ENCODE measurements at regions not wholly inside any gene's neighbourhood (a gene's known extent, or its start where the extent isn't known, plus 50 kb on each side); places are given as distances from the start of the nearest gene placed in this dataset.

DNA sequence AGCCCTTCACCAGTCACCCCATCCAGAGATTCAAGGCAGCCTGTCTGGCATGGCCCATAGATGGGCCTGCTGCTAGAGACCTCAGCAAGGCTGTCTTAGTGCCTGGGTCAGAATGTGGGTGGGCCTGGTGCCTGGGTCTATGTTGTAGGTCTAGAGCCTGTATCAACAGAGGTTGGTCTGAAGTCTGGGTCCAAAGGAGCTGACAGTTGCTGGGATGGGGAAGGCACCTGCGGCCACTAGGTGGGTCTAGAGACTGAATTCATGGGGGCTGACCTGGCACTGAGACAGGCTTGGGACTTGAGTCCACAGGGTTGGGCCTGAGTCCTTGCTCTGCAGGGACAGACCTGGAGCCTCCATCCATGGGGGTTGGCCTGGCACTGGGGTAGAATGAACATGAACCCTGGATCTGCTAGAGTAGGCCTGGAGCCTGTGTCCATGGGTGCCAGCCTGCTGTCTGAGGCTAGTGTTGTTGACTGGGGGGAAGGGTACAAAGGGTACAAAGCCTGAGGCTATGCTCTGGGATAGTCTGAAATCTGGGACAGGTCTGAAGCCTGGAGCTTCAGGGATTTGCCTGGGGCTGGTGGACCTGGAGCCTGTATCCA is 516.8 kb downstream of the OLFM4 start:
- no peak for DNase-seq
- H3K36me3 ChIP-seq, result no peaks in the 10 kb centered on the region
- no peaks in the 10 kb centered on the region for H3K4me1 ChIP-seq
- no peak overlapping the region for H3K27ac ChIP-seq
- H3K9me3 ChIP-seq, result no peaks in the 10 kb centered on the region
- 100% methylated on average over 1 of the region's 1 CpG for WGBS, 2 donors
- TF ChIP-seq EP300 (IDR thresholded peaks at IDR 0.05), result no peak
- no peak for TF ChIP-seq POLR2AphosphoS5 (IDR thresholded peaks at IDR 0.05)
- TF ChIP-seq, protein P1, sequence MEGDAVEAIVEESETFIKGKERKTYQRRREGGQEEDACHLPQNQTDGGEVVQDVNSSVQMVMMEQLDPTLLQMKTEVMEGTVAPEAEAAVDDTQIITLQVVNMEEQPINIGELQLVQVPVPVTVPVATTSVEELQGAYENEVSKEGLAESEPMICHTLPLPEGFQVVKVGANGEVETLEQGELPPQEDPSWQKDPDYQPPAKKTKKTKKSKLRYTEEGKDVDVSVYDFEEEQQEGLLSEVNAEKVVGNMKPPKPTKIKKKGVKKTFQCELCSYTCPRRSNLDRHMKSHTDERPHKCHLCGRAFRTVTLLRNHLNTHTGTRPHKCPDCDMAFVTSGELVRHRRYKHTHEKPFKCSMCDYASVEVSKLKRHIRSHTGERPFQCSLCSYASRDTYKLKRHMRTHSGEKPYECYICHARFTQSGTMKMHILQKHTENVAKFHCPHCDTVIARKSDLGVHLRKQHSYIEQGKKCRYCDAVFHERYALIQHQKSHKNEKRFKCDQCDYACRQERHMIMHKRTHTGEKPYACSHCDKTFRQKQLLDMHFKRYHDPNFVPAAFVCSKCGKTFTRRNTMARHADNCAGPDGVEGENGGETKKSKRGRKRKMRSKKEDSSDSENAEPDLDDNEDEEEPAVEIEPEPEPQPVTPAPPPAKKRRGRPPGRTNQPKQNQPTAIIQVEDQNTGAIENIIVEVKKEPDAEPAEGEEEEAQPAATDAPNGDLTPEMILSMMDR (IDR thresholded peaks at IDR 0.05), result no peak
- no peak for TF ChIP-seq POLR2A (IDR thresholded peaks at IDR 0.05)
- no peaks in the 10 kb centered on the region for H3K27me3 ChIP-seq
- H3K4me3 ChIP-seq, result no peak overlapping the region
- ATAC-seq (ENCODE audit: low FRiP score in 2 of 2), result peak in 1 of 2 donors; percentile 57

DNA sequence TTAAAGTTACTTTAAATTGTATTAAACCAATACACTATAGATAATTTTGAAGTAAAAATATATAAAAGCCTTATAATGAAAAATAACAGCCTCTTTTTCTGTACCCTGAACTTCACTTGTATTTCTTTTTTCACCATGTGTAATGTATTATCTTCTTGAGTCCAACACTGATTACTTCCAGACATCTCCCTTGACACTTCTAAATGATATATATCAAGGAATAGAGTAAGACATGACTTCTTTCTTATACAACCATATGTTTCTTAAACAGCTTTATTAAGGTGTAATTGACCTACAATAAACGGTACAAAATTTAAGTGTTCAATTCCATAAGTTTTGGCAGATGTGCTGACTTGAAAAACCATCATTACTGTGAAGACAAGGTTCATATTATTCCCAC is 531.9 kb downstream of the OLFM4 start:
- H3K9me3 ChIP-seq, result no peaks in the 10 kb centered on the region
- no peak for ATAC-seq (ENCODE audit: low FRiP score in 2 of 2)

DNA sequence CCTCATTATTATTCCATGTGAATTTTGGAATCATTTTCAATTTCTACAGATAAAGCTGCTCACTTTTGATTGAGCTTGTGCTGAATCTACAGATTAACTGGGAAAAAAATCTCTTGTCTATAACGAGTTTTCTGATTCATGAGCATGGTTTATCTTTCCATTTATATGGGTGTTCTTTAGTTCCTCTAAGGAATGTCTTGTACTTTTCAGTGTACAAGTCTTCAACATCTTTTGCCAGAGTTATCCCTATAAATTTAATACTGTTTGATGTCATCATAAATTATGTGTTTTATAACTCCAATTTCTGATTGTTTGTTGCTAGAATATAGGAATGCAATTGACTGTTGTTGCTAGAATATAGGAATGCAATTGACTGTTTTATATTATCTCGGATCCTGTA is 533.8 kb downstream of the OLFM4 start:
- Histone ChIP-seq H3K9me3 (no peaks in the 10 kb centered on the region), H3K36me3 (no peaks in the 10 kb centered on the region), H3K27me3 (no peaks in the 10 kb centered on the region), H3K4me3 (no peak overlapping the region), H3K27ac (no peak overlapping the region), H3K4me1 (no peaks in the 10 kb centered on the region)
- no peak for DNase-seq
- no peak for ATAC-seq (ENCODE audit: low FRiP score in 2 of 2)
- TF ChIP-seq EP300 (IDR thresholded peaks at IDR 0.05) (no peak), POLR2A (IDR thresholded peaks at IDR 0.05) (no peak), POLR2AphosphoS5 (IDR thresholded peaks at IDR 0.05) (no peak)
- TF ChIP-seq, protein P1 (IDR thresholded peaks at IDR 0.05), result no peak
- 68 to 72% methylated on average over 2 of the region's 2 CpGs for WGBS, 2 donors

More for the DNA sequence above, 531.9 kb downstream of the OLFM4 start:
- TF ChIP-seq POLR2AphosphoS5 (IDR thresholded peaks at IDR 0.05), result no peak
- TF ChIP-seq, protein P1 (IDR thresholded peaks at IDR 0.05), result no peak
- no peak for TF ChIP-seq POLR2A (IDR thresholded peaks at IDR 0.05)
- TF ChIP-seq EP300 (IDR thresholded peaks at IDR 0.05), result no peak
- Histone ChIP-seq H3K27ac (no peak overlapping the region), H3K27me3 (no peaks in the 10 kb centered on the region), H3K4me3 (no peak overlapping the region), H3K36me3 (no peaks in the 10 kb centered on the region), H3K4me1 (no peaks in the 10 kb centered on the region)
- WGBS, 2 donors, result 91 to 100% methylated on average over 1 of the region's 1 CpG
- DNase-seq, result no peak

DNA sequence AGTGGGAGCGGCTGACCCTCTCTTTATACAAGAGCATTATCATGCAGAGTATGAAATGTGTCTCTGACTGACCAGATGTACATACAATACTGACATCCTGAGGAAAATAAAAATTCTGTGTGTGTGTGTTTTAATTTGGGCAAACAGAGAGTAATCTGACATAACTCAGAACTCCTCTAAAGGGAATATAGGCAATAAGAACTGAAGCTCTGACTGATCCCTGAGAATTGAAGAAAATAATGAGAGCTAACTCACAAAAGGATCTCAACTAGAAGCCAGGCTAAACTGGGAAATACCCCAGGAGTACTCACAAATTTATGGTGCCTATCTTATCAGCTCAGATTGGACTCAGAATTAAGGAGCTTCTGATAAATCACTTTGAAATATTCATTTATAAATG is 539.9 kb downstream of the OLFM4 start:
- H3K27me3 ChIP-seq, result no peaks in the 10 kb centered on the region
- no peak overlapping the region for H3K4me3 ChIP-seq
- no peak overlapping the region for H3K27ac ChIP-seq
- H3K36me3 ChIP-seq, result no peaks in the 10 kb centered on the region
- ATAC-seq (ENCODE audit: low FRiP score in 2 of 2) (no peak), DNase-seq (no peak)
- H3K4me1 ChIP-seq, result no peaks in the 10 kb centered on the region
- TF ChIP-seq POLR2AphosphoS5 (IDR thresholded peaks at IDR 0.05) (no peak), EP300 (IDR thresholded peaks at IDR 0.05) (no peak), POLR2A (IDR thresholded peaks at IDR 0.05) (no peak)
- TF ChIP-seq, protein P1 (IDR thresholded peaks at IDR 0.05), result no peak
- WGBS, 2 donors, result 79 to 84% methylated on average over 1 of the region's 1 CpG
- H3K9me3 ChIP-seq, result no peaks in the 10 kb centered on the region

DNA sequence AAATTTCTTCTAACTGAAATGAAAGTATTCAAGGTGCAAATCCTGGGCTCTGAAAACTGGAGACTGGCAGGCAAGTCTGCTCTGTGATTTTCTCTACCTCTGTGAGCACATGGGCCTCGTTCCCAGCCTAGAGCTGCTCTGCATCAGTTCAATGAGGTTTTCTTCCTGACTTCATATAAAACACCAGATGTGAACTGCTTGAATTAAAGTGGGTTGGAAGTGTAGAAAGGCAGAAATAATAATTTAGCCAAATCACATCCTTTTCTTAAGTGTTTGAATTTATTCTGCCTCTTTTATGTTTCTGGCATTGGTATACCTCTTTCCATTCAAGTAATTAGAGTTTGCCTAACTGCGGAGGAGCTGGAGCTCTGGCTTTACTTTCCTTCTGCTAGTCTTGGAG is 540.8 kb downstream of the OLFM4 start:
- WGBS, 2 donors, result 73 to 76% methylated on average over 2 of the region's 2 CpGs

More for the DNA sequence above, 540.8 kb downstream of the OLFM4 start:
- Histone ChIP-seq H3K9me3 (no peaks in the 10 kb centered on the region), H3K4me1 (no peaks in the 10 kb centered on the region), H3K27me3 (no peaks in the 10 kb centered on the region), H3K36me3 (no peaks in the 10 kb centered on the region), H3K27ac (no peak overlapping the region), H3K4me3 (no peak overlapping the region)
- no peak for TF ChIP-seq POLR2A (IDR thresholded peaks at IDR 0.05)
- ATAC-seq (ENCODE audit: low FRiP score in 2 of 2) (no peak), DNase-seq (no peak)

Data from upper lobe of left lung (tissue), 6 donors.